NCI-H1105 (cell line): ENCODE measurements at regions not wholly inside any gene's neighbourhood (a gene's known extent, or its start where the extent isn't known, plus 50 kb on each side); places are given as distances from the start of the nearest gene placed in this dataset.

Experiments
- DNase-seq: peaks from one replicate; lab custom pipeline; 2025; lab: John Stamatoyannopoulos, UW

- no peak for DNase-seq
Observed at GRCh38 chr5:115686738-115687074, 60.9 kb upstream of the TMED7 start.

GRCh38 chr5:115686051-115686737 lies 60.4 kb upstream of the TMED7 start:
- no peak for DNase-seq

DNA sequence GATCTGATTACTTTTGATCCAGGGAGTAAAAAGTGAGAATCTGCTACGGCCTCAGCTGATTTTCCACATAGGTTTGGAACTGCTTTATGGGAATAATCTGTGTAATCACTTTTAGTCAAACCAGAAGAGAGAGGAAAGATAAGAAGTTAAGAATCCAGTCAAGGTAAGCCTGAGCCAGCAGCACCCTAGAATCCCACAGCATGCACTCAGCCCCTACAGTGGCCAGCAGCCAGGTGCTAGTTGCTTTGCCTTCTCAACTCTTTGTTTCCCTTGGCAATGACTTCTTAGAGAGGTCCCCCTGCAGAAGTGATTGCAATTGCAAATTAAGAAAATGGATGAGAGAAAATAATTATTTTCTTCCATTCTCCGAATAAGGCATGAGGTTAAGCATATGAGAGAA lies 59.7 kb upstream of the TMED7 start:
- DNase-seq, result no peak

DNA sequence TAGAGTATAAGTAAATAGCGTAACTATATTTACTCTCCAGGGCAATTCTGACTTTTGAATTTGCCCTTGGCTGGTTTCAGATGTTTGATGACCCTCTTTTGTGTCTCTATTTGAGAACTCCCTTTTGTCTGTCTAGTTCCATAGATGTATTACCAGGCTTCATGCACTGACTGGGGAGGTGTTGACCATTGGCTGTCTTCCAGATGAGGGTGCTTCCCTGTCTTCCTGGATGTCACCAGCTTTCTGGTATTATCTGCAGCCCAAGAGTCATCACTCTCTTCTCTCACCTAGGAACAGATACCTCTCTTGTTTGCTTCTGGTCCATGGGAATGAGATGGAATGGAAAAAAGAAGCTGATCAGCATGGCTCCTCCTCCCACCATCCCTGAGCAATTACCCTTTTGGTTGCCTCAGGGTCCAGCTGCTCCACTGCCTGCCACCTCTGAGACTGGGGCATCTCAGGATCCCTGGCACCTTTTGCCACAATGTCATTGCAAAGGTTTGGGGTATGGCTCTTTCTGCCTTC lies 58.7 kb upstream of the TMED7 start:
- no peak for DNase-seq

- DNase-seq, result no peak
Observed at GRCh38 chr5:115683081-115683480, 57.2 kb upstream of the TMED7 start.
